ENCODE measurements at regions not wholly inside any gene's neighbourhood (a gene's known extent, or its start where the extent isn't known, plus 50 kb on each side); places are given as distances from the start of the nearest gene placed in this dataset.
A peak's percentile ranks its signal among the peaks of the same experiment; 100 is the strongest.
"Not testable (repeated sequence)": the region's sequence is repeated elsewhere in the genome, so short reads cannot be mapped to it uniquely, and the experiment has no call there.

DNA sequence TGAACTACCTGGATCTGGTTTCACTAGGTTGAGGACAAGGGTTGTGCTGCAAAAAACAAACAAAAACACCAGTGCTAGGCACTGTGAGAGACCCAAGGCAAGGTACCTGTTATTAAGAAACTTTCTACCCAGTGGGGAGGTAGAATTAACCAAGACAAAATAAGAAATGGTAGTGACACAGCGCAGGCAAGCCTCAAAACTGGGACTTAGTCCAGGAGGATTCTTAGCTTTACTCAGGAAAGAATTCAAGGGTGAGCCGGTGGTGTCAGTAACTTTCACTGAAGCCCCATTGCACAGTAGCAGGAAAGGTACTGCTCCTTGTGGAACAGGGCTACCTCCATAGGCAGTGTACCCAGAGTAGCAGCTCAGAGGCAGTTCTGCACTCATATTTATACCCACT is 131.6 kb downstream of the SCG2 start:
- DNase-seq: no peak

DNA sequence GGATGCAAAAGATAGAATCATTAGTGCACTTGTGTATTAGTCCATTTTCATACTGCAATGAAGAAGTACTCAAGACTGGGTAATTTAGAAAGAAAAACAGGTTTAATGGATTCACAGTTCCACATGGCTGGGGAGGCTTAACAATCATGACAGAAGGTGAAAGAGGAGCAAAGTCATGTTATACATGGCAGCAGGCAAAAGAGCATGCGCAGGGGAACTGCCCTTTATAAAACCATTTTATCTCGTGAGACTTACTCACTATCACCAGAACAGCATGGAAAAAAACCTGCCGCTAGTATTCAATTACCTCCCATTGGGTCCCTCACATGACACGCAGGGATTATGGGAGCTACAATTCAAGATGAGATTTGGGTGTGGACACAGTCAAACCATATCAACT is 129.4 kb downstream of the SCG2 start:
- DNase-seq: no peak

DNA sequence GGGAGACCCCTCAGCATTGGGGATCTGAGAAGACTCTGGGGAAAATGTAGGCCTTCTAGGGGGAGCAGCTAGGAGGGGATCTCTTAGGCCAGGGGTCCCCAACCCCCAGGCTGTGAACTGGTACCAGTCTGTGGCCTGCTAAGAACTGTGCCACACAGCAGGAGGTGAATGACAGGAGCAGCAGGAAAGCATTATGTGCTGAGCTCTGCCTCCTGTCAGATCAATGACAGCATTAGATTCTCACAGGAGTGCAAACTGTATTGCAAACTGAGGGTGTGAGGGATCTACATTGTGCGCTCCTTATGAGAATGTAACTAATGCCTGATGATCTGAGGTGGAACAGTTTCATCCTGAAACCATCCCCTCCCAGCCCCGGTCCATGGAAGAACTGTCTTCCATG is 127.3 kb downstream of the SCG2 start:
- DNase-seq: no peak

DNA sequence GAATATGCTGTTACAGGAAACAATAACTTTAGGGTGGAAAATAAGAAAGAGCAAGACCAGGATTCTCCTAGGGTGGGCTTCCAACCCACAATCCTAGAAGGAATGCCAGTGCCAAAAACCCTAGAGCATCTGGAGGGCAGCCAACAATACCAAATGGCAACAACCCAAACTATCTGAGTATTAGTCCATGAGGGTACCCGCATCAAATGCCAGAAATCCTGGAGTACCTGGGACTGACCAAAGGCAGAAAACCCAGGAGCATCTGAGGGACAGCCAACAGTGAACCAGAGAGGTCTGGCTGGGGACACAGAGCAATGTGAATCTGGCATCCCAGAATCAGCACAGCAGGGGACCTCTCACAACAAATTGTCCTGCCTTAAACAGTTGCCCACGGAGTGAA is 126.3 kb downstream of the SCG2 start:
- no peak for DNase-seq

DNA sequence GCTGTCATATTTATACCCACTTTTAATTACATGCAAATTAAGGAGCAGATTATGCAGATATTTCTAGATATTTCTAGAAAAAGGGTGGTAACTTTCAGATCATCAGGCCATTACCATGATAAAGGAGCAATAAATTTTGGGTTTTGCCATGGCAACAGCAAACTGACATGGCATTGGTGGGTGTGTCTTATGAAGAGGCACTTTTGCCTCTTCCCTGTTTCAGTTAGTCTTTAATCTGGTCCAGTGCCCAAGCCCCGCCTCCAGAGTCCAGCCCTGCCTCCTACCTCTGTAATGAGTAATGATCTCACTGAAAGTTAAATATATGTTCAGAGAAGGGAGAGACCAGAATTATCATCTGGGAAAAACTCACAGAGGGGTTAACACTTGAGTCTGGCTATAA is 124.8 kb downstream of the SCG2 start:
- no peak for DNase-seq

DNA sequence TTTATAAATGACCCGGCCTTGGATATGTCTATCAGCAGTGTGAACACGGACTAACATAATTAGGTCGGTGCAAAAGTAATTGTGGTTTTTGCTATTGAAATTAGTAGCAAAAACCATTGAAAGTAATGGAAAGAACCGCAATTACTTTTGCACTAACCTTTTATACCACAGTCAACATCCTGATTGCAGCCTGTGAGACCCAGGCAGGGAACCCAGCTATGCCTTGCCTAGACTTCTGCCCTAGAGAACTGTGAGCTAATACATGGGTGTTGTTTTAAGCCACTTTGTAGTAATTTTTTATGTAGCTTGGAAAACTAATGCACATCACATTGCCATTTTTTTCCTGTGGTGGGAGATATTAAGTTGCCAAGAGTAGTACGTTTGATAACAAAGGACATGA is 120.7 kb downstream of the SCG2 start:
- no peak for DNase-seq

DNA sequence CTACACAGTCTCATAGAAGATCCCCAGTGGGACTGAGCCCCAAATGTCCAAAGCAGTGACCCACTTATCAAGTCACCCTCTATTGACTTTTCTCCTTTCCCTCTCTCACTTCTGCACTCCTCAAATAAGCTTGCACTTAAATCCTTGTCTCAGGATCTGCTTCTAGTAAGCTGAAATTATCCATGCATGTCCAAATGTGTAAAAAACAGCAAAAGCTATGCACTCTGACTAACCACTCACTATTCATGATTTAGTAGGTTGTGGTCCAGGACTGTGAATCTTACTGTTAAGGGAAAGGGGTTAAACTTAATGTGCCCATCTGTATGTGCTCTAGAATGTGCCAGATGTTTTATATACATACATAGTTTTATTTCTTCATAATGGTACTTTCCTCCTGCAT is 115.4 kb downstream of the SCG2 start:
- no peak for DNase-seq

DNA sequence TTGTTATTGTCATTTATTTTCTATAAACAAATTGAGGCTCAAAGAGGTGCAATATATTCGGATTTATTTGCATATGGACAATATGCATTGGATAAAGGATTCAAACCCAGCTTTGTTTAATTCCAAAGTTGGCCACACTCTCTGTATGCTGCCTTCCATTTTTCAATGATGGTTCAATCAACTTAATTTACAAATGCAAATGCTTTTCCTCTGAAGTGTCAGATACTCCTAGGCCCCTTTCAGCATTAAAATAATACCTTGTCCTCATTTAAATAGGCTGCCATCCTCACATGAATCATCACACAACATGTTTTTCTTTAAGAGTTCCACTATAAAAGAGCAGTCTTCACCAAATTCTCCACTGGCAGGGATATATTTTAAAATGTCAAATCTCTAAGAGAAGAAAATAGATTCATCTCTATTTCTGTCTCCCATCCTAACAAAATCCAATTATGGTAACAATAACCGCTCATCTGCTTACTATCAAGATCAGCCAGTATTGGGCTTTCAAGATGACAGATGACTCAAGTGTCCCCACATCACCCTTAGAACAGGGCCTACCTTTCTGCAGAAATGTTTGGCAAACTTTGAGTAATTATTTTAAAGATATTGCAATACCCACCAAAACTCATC is 114.8 kb downstream of the SCG2 start:
- peak; percentile 3 for DNase-seq

DNA sequence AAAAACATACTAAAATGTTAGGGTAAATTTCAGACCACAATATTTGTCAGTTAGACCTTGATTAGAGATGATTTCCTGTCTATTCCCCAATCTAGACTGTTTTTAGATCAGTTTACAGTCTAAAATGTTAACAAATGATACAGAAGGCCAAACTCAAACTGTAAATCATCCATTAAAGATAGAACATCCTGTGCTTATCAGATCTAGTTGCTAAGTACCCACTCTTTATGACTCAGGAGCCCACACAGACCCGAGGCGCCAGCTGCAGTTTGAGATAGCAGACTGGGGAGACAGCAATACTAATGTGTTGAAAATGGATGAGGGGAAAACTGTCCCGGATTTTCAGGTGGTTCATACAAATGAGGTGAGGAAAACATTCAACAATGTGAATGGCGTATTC is 113.3 kb downstream of the SCG2 start:
- peak; percentile 10 for DNase-seq

DNA sequence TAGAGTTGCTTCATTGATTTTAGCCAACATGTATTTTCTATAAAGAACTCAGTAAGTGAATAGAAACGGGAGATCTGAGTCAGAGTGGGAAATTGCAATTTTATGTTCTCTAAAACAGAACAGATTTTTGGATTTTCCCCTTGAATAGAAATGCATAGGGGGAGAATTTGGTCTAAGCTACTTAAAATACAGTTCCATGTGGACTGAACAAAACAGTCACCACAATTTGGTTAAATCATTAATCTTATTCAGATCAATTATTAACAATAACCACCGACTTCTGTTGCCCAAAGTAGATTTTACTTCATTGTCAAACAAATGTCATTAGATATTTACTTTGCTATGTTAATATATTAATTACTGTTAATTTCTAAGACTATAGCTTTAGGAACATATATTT is 107.7 kb downstream of the SCG2 start:
- DNase-seq: no peak

DNA sequence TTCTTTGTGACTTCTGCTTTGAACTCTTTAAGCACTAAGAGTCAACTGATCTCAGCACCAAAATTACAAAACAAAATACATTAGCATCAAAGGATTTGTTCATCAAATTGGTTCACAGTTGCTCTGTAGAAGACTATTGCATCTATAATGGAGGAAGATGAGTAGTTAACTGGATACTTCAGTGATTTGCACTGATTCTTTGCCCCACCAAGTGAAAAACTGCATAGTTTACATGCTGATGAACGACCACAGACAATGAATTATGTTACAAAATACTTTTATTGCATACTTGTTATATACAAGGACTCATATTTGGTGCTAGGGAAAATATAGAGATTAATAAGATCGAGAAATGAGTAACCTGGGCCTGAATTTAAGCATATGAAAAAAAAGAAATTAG is 107.2 kb downstream of the SCG2 start:
- no peak for DNase-seq

DNA sequence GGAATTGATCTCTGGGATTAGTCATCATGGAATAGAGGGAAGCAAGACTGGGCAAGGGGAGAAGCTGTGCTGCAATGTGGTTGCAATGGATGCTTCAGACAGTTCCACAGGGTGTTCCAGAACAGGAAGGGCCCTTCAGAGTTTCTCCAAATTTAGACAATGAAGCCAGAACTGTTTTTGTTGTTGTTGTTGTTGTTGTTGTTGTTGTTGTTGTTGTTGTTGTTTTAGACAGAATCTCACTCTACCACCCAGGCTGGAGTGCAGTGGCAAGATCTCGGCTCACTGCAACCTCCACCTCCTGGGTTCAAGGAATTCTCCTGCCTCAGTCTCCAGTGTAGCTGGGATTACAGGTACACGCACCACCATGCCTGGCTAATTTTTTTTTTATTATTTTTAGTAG is 105.3 kb downstream of the SCG2 start:
- DNase-seq: not testable (repeated sequence)

DNA sequence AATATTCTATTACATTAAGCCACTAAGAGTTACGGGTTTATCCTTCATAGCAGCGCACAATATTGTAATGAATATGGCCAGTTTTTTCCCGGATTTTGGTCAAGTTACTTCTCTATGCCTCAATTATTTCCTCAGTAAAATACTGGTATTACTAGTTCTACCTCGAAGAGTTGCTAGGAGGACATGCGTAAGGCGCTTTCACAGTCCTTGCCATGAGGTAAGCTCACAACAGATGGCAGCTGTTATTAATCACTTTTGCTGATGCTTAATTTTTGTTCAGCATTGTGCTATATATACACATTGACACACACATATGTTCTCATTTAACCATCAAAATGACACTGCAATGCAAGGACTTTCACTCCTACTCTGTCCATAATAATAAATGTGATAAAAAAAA is 101.5 kb downstream of the SCG2 start:
- DNase-seq: no peak

DNA sequence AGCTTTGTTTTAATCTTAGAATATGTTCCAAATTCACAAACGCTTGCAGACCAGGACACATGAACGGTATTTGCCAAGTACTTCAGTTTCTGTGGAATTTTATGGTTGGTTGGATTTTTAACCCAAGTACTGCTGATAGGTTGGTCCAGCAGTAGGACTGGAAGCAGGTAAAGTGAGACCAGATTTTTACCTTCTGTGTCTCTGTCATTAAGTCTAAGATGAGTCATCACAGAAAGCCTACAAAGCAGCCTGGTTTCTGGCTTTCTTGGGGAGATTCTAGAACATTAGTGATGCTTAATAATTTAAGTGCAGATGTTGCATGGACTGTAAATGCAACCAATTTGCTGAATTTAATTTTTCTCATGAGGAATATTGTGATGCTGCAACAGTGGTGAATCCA is 100.5 kb downstream of the SCG2 start:
- no peak for DNase-seq

DNA sequence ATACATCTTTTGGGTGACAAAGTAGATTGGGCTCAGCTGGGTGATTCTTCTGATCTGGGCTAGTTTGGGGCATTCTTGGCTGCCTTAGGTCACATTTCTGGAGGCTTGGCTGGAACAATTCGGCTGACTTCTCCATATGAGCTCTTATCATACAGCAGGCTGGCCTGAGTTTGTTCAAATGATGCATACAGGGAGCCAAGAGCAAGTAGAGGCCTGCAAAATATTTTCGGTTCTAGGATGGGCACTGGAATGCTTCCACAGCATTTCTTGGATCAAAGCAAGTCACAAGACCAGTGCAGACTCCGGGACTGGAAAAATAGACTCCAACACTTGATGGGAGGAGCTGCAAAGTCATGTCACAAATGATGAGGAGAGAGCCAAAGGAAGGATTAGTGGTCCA is 98.4 kb downstream of the SCG2 start:
- DNase-seq: no peak

DNA sequence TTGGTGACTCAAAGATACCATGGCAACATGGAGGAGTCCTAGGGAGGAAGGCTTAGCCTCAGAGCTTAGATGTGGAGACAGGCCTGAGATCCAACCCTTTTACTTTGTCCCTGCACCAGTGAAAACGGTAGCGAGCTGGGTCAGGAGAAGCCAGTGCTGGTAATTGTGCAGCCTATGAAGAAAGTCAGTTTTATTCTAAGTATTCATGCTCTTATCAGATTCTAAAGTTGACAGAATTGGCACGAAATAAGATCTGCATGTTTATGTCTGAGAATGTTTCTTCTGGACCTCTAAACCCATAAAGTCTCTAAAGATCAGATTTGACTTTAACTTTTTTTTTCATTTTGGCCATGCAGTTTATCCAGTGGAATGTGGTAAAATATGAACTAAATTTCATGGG is 93.8 kb downstream of the SCG2 start:
- no peak for DNase-seq

DNA sequence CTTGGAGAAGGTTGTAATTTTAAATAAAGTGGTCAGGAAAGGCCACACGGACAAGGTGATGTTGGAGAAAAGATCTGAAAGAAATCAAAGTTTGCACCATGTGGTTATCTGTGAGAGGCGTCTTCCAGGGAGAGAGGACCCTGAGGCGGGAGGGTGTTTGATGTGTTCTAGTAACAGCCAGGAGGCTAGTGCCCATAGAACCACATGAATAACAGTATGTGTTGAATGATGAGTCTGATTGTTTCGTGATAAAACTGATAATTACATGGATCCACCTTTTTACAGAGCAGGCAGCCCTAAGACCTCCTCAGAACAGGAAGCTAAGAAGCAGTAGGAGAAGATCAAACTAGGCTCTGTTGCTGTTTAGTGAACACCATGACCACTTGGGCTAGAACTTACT is 91.4 kb downstream of the SCG2 start:
- no peak for DNase-seq

DNA sequence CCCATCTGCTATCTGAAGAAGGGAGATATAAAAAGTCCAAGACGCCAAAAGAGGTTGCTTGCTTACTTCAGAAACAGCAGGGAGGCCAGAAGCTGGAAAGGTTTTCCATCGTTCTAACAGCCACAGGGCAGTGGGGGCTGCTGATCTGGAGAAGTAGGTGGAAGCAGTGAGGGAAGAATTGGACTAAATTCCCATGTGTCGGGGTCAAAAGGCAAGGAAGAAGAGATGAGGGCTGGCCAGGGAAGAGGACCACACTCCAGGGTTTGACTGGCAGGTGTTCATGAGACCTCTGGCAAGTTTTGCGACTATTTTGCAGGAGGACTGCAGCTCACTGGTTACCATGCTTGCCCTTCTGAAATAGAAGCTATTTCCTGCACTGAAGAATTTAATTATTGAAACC is 91.0 kb downstream of the SCG2 start:
- DNase-seq: no peak

DNA sequence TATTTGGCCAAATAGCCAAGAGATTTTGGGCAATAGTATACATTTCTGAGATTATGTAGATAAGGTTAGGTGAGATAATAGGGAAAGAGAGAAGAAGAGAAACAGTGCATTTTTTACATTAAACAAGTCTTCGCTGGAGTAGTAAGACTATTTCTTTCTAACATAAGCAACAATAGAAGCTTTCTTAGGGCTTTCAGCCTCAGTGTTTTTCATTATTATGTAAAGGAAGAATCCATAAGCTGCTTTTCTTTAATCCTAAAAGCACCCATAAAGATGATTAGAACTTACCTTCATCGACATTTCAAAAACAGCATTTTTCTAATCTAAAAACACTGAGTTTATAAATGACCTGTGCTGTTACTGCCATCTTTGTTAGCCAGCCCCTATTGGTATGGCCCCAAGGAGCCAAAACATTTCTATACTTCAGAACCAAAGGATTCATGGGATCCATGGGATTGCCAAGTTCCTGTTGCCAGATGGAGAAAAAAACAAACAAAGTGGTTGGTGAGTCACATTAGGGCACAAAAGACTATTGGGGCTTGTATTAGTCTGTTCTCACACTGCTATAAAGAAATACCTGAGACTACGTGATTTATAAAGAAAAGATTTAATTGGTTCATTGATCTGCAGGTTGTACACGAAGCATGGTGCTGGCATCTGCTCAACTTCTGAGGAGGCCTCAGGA is 88.2 kb downstream of the SCG2 start:
- no peak for DNase-seq

DNA sequence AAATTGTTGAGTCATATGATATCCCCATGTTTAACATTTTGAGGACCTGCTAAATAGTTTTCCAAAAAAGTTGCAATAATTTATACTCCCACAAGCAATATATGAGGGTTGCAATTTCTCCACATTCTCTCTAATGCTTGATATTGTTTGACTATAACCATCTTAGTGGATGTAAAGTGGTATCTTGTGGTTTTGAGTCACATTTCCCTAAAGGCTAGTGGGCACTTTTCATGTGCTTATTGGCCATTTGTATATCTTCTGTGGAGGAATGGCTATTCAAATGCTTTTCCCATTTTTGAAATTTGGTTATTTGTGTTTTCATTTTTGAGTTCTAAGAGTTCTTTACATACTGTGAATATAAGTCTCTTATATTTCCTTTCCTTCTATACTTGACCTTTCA is 82.7 kb downstream of the SCG2 start:
- DNase-seq: no peak

DNA sequence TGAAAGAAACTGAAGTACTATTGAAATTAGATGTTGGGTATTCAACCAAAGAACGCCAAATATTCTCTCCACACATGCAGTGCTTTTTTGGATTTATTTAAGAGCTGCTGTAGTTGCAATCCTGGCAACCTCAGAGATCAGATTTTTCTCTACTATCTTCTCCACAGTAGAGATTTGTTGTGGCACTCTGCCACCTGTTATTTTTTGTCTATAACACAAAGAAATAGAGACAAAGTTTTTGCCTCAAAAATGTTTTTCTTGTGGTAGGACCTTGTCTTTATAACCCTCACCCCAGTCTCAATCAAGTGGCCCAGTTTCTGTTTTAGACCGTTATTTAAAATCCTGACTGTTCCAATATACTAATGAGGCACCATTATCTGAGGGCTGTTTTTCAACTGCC is 79.4 kb downstream of the SCG2 start:
- no peak for DNase-seq

DNA sequence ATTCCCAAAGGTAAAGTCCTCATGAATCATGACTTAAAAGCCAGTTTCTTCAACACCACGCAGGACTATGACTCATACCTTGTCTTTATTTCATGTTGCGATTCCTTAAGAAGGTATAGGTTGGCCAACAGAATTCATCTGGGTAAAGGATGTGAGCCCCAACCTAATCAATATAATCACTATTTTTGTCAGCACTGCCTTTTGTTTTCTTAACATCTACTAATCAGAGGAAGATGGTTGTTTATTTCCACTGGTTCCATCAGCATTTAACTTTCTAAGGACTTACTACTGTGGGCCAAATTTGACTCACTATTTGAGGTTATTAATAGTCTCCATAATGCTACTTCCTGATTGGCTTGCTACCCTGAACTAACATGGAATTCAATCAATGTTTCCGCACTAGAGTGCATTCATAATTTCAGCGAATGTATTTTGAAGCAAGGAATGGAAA is 78.6 kb downstream of the SCG2 start:
- DNase-seq: no peak

DNA sequence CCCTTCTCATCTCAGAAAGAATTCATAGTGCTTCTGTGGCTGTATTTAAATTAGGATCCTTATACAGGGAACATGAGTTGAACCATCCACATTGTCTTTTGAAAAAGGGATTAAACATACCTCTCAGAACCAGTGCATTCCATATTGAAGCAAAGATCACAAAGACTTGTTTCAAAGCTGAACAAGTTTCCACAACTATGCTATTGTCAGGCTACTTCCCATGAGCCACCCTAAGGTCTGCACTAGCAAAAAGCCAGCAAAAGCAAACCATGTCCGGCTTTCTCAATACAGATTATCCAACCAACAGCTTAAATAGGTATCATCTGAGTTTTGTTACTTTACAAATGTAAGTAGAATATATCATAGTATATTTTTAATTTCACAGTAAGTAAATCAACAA is 78.1 kb downstream of the SCG2 start:
- DNase-seq: no peak

DNA sequence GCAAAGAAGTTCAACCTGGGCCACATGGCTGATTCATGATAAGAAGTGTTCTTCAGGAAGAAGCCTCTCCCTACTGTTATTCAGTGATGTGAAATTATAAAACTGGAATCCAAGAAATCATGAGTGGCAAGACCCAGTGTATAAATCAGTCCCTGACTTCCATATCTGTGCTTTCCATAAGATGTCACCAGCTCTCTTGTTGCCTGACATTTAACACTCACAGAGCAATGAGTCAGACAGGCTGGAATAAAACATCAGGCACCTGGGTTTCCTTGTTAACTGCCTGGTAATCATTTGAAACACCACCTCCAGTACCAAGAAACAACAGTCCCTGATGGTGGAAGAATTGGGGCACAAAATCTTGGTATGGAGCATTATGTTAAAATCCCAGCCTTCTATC is 76.1 kb downstream of the SCG2 start:
- no peak for DNase-seq

DNA sequence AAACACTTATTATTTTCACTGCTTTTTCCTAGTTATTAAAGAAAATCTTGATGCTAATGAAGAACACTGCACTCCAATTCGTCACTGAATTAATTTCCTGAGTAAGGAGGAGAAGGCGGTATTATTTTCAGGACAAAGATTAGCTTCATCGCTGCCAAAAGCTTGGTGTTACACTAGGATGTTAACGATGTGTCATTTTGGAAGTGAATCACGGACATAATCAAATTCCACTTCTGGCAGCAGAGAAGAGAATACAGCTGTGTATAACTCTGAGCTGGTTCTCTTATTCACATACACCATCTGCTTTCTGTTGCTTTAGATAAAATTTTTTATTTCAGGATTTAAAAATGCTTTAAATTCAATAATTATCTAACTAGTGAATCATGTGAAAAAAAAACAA is 74.1 kb downstream of the SCG2 start:
- no peak for DNase-seq

Data from activated CD4-positive, alpha-beta T cell treated with anti-CD3 and anti-CD28 coated beads, Interleukin-10, Interleukin-2, amounts not matched to agents 100 ng/mL and 50 ng/mL, durations not matched to agents 16 hours and 8 hours (primary cell).